IMR-90 (cell line): ENCODE measurements at regions not wholly inside any gene's neighbourhood (a gene's known extent, or its start where the extent isn't known, plus 50 kb on each side); places are given as distances from the start of the nearest gene placed in this dataset.

Source experiments
- ATAC-seq: fragments of 200-7000 bp; cut with Tn5 transposase; 2 replicates; pipeline ENCODE4 v1.9.1; 2020; ENCODE audit warnings: low read depth, mild to moderate bottlenecking, moderate library complexity
- BruUV-seq: library from RNA; stranded (reverse); fragments of 400-500 nt; replicated peaks from 2 replicates; lab custom pipeline; 2021; lab: Mats Ljungman, UMichigan
- CTCF ChIA-PET: fragments of 300-600 bp; formaldehyde crosslinking; extraction: SDS; loops from one replicate; lab custom pipeline; 2021; ENCODE audit warnings: antibody characterized with exemption; lab: Yijun Ruan, JAX
- POLR2A ChIA-PET: fragments of 300-600 bp; sonication (Branson Sonifier 250); formaldehyde crosslinking; loops from one replicate; lab custom pipeline; 2022; ENCODE audit warnings: antibody characterized with exemption; ENCODE audit not compliant: unreplicated experiment; lab: Charles Lee
- DNase-seq: peaks from one replicate; pipeline ENCODE4 v3.0.0; 2013
- H2AFZ ChIP-seq: replicated peaks from 2 replicates; pipeline ENCODE3; 2013; ENCODE audit warnings: low read length, mild to moderate bottlenecking; ENCODE audit not compliant: poor library complexity
- H2AK5ac ChIP-seq: 2 replicates; pipeline ENCODE4 v1.6.1; 2013; ENCODE audit warnings: low read depth, low read length, inconsistent platforms
- H2AK9ac ChIP-seq: replicated peaks from 2 replicates; pipeline ENCODE3; 2013; ENCODE audit warnings: mild to moderate bottlenecking, low read depth, low read length, moderate library complexity; ENCODE audit not compliant: poor library complexity
- H2BK120ac ChIP-seq: 2 replicates; pipeline ENCODE4 v1.6.1; 2013; ENCODE audit warnings: low read depth, low read length, inconsistent platforms
- H2BK15ac ChIP-seq: 3 replicates; pipeline ENCODE4 v1.6.1; 2013; ENCODE audit warnings: low read depth, low read length, inconsistent platforms
- H2BK20ac ChIP-seq: 2 replicates; pipeline ENCODE4 v1.6.1; 2013; ENCODE audit warnings: low read depth, mild to moderate bottlenecking, inconsistent platforms, low read length, moderate library complexity
- H2BK5ac ChIP-seq: 2 replicates; pipeline ENCODE4 v1.6.1; 2013; ENCODE audit warnings: mild to moderate bottlenecking, low read depth, low read length, inconsistent platforms; ENCODE audit not compliant: poor library complexity, severe bottlenecking
- H3K14ac ChIP-seq: replicated peaks from 2 replicates; pipeline ENCODE4 v1.6.1; 2013; ENCODE audit warnings: low read depth, low read length, inconsistent platforms
- H3K18ac ChIP-seq: 2 replicates; pipeline ENCODE4 v1.6.1; 2013; ENCODE audit warnings: low read depth, low read length, control low read depth
- H3K23ac ChIP-seq: 2 replicates; pipeline ENCODE4 v1.6.1; 2013; ENCODE audit warnings: low read depth, low read length, inconsistent platforms
- H3K27ac ChIP-seq: 2 replicates; pipeline ENCODE4 v1.5.1; 2013; ENCODE audit warnings: mild to moderate bottlenecking, control low read depth, low read length; ENCODE audit not compliant: insufficient read depth
- H3K27me3 ChIP-seq: 2 replicates; pipeline ENCODE4 v1.6.1; 2013; ENCODE audit warnings: low read length; ENCODE audit not compliant: control insufficient read depth, insufficient read depth
- H3K36me3 ChIP-seq: 2 replicates; pipeline ENCODE4 v1.6.1; 2013; ENCODE audit warnings: low read length, mixed read lengths; ENCODE audit not compliant: control insufficient read depth, insufficient read depth
- H3K4ac ChIP-seq: 2 replicates; pipeline ENCODE4 v1.6.1; 2013; ENCODE audit warnings: low read depth, low read length, inconsistent platforms
- H3K4me1 ChIP-seq: 2 replicates; pipeline ENCODE4 v1.6.1; 2013; ENCODE audit warnings: low read length, mixed read lengths; ENCODE audit not compliant: control insufficient read depth, insufficient read depth
- H3K4me2 ChIP-seq: 2 replicates; pipeline ENCODE4 v1.6.1; 2013; ENCODE audit warnings: low read depth, mild to moderate bottlenecking, control low read depth, low read length, moderate library complexity
- H3K4me3 ChIP-seq: 2 replicates; pipeline ENCODE4 v1.5.1; 2013; ENCODE audit warnings: low read depth, mild to moderate bottlenecking, control low read depth, low read length, moderate library complexity; ENCODE audit not compliant: insufficient read depth
- H3K56ac ChIP-seq: 2 replicates; pipeline ENCODE4 v1.6.1; 2013; ENCODE audit warnings: low read length, inconsistent platforms; ENCODE audit not compliant: insufficient read depth; ENCODE audit errors: extremely low read depth
- H3K79me1 ChIP-seq, 2 experiments: 2 replicates each; pipeline ENCODE4 v1.6.1; 2013; ENCODE audit warnings: low read length in 2 of 2, inconsistent platforms in 1 of 2, low read depth in 1 of 2
- H3K9ac ChIP-seq: 2 replicates; pipeline ENCODE4 v1.6.1; 2013; ENCODE audit warnings: low read depth, low read length, control low read depth
- H3K9me1 ChIP-seq: 2 replicates; pipeline ENCODE4 v1.6.1; 2013; ENCODE audit warnings: low read length, inconsistent platforms; ENCODE audit not compliant: insufficient read depth
- H3K9me3 ChIP-seq: 2 replicates; pipeline ENCODE4 v1.6.1; 2013; ENCODE audit warnings: low read length; ENCODE audit not compliant: control insufficient read depth, insufficient read depth
- H4K20me1 ChIP-seq: 2 replicates; pipeline ENCODE4 v1.6.1; 2013; ENCODE audit warnings: low read length, inconsistent platforms; ENCODE audit not compliant: insufficient read depth
- H4K5ac ChIP-seq: 2 replicates; pipeline ENCODE4 v1.6.1; 2013; ENCODE audit warnings: mild to moderate bottlenecking, low read depth, low read length, control low read depth
- H4K8ac ChIP-seq, 2 experiments: 2 replicates each; pipeline ENCODE4 v1.6.1; 2013; ENCODE audit warnings: low read depth in 2 of 2, low read length in 2 of 2, control low read depth in 1 of 2, inconsistent platforms in 1 of 2
- H4K91ac ChIP-seq: 2 replicates; pipeline ENCODE4 v1.6.1; 2013; ENCODE audit warnings: low read depth, low read length, inconsistent platforms; ENCODE audit not compliant: insufficient read depth
- BHLHE40 ChIP-seq: fragments of 150-350 bp; IDR thresholded peaks from 2 replicates; pipeline ENCODE4 v1.6.1; 2016; ENCODE audit warnings: mild to moderate bottlenecking, low read depth, low read length
- CEBPB ChIP-seq: IDR thresholded peaks from 2 replicates; pipeline ENCODE4 v1.6.1; 2012; ENCODE audit warnings: low read depth, low read length, improper control_type of control experiment
- CHD1 ChIP-seq: IDR thresholded peaks from 2 replicates; pipeline ENCODE4 v1.6.1; 2012; ENCODE audit warnings: low read depth, low read length, improper control_type of control experiment
- CTCF ChIP-seq: conservative IDR thresholded peaks from 2 replicates; pipeline ENCODE4 v1.5.1; 2012; ENCODE audit warnings: mild to moderate bottlenecking, low read depth, low read length, improper control_type of control experiment
- ELK1 ChIP-seq: fragments of 150-350 bp; IDR thresholded peaks from 2 replicates; pipeline ENCODE4 v1.6.1; 2016; ENCODE audit warnings: low read depth, mild to moderate bottlenecking, low read length, moderate library complexity, borderline replicate concordance
- FOS ChIP-seq: fragments of 150-350 bp; IDR thresholded peaks from 2 replicates; pipeline ENCODE4 v1.6.1; 2016; ENCODE audit warnings: low read depth, low read length
- MAFK ChIP-seq: IDR thresholded peaks from 2 replicates; pipeline ENCODE4 v1.6.1; 2012; ENCODE audit warnings: low read depth, low read length, improper control_type of control experiment
- MAZ ChIP-seq: IDR thresholded peaks from 2 replicates; pipeline ENCODE4 v1.6.1; 2012; ENCODE audit warnings: low read depth, mild to moderate bottlenecking, low read length, improper control_type of control experiment, moderate library complexity, borderline replicate concordance
- MXI1 ChIP-seq: IDR thresholded peaks from 2 replicates; pipeline ENCODE4 v1.6.1; 2012; ENCODE audit warnings: low read depth, mild to moderate bottlenecking, low read length, moderate library complexity, borderline replicate concordance
- NFE2L2 ChIP-seq: fragments of 150-350 bp; IDR thresholded peaks from 2 replicates; pipeline ENCODE4 v1.6.1; 2016; ENCODE audit warnings: low read depth, mild to moderate bottlenecking, low read length
- POLR2A ChIP-seq: IDR thresholded peaks from 2 replicates; pipeline ENCODE4 v1.6.1; 2012; ENCODE audit warnings: mild to moderate bottlenecking, low read depth, low read length
- RAD21 ChIP-seq: IDR thresholded peaks from 2 replicates; pipeline ENCODE4 v1.6.1; 2012; ENCODE audit warnings: low read length, improper control_type of control experiment
- RCOR1 ChIP-seq: IDR thresholded peaks from 2 replicates; pipeline ENCODE4 v1.6.1; 2012; ENCODE audit warnings: mild to moderate bottlenecking, low read length, improper control_type of control experiment; ENCODE audit not compliant: insufficient replicate concordance
- RFX5 ChIP-seq: IDR thresholded peaks from 2 replicates; pipeline ENCODE4 v1.8.0; 2012; ENCODE audit warnings: low read depth, mild to moderate bottlenecking, low read length, moderate library complexity
- SMC3 ChIP-seq: fragments of 150-350 bp; IDR thresholded peaks from 2 replicates; pipeline ENCODE4 v1.6.1; 2016; ENCODE audit warnings: low read depth, mild to moderate bottlenecking, antibody characterized with exemption, low read length, moderate library complexity
- USF2 ChIP-seq: fragments of 150-350 bp; IDR thresholded peaks from 2 replicates; pipeline ENCODE4 v1.6.1; 2017; ENCODE audit warnings: mild to moderate bottlenecking, antibody characterized with exemption, low read length, low read depth
- WGBS, 2 experiments: methylation state at CpG; one replicate each; pipeline versions ENCODE4 v1.1.5 to v1.1.7; 2013; ENCODE audit warnings: missing lambda C conversion rate in 2 of 2; ENCODE audit not compliant: insufficient read length in 1 of 2; ENCODE audit errors: extremely low coverage in 2 of 2; 5-methylcytosine and 5-hydroxymethylcytosine counted together
- dilution Hi-C: fragments of 300-500 bp; cut with HindIII; formaldehyde crosslinking; loops from one replicate; pipeline ENCODE4 v1.14.3; 2018; ENCODE audit warnings: low sequenced_read_pairs; ENCODE audit not compliant: unreplicated experiment
- in situ Hi-C: fragments of 300-500 bp; cut with MboI; formaldehyde crosslinking; loops from 3 replicates; pipeline ENCODE4 v1.14.3; 2019; ENCODE audit warnings: low sequenced_read_pairs, inconsistent platforms, mixed read lengths
- intact Hi-C: fragments of 100-400 bp; cut with micrococcal nuclease; formaldehyde crosslinking; loops from 2 replicates; pipeline ENCODE4 v1.10.0; 2022

GRCh38 chr3:127121885-127122284 lies 71.0 kb upstream of the PRR23E start:
- no peaks in the 10 kb centered on the region for H3K79me1 ChIP-seq
- no peaks in the 10 kb centered on the region for H3K4me1 ChIP-seq
- no peak overlapping the region for H3K56ac ChIP-seq
- CTCF ChIA-PET: no interaction called here
- H2AK5ac ChIP-seq: no peak overlapping the region
- H3K36me3 ChIP-seq: no peaks in the 10 kb centered on the region
- no peak overlapping the region for H4K91ac ChIP-seq
- no peak overlapping the region for H2BK15ac ChIP-seq
- H3K14ac ChIP-seq: no peak overlapping the region
- H3K27me3 ChIP-seq: peaks cover 9% of the 10 kb centered on the region; the same call in 1 of the 2 replicates
- ATAC-seq: no peak
- H3K4me3 ChIP-seq: no peak overlapping the region
- no peak overlapping the region for H2BK20ac ChIP-seq
- no peak for DNase-seq
- WGBS, 2 experiments: no CpG with 5 or more reads among the region's 1 CpG
- no peak overlapping the region for H3K4ac ChIP-seq
- BruUV-seq: no TSS peak
- H2AK9ac ChIP-seq: no peak overlapping the region
- intact Hi-C loops: no loop called here
- H2BK5ac ChIP-seq: no peak overlapping the region
- dilution Hi-C loops: no loop called here
- H4K5ac ChIP-seq: no peak overlapping the region
- H3K27ac ChIP-seq: no peak overlapping the region
- no peak overlapping the region for H3K9ac ChIP-seq
- no peak overlapping the region for H2BK120ac ChIP-seq
- H3K9me1 ChIP-seq: no peaks in the 10 kb centered on the region
- no peak overlapping the region for H2AFZ ChIP-seq
- no peak overlapping the region for H4K8ac ChIP-seq
- no peak overlapping the region for H3K23ac ChIP-seq
- in situ Hi-C loops: no loop called here
- no peak overlapping the region for H3K18ac ChIP-seq
- H3K4me2 ChIP-seq: no peak overlapping the region
- TF ChIP-seq CHD1 (no peak), SMC3 (no peak), RCOR1 (no peak), FOS (no peak), POLR2A (no peak), CEBPB (no peak), MAZ (no peak), CTCF (no peak), USF2 (no peak), MAFK (no peak), RAD21 (no peak), RFX5 (no peak), NFE2L2 (no peak), ELK1 (no peak), MXI1 (no peak), BHLHE40 (no peak)
- POLR2A ChIA-PET: no interaction called here
- no peaks in the 10 kb centered on the region for H3K9me3 ChIP-seq
- H4K20me1 ChIP-seq: no peaks in the 10 kb centered on the region
